Ishikawa (cell line): ENCODE measurements at regions not wholly inside any gene's neighbourhood (a gene's known extent, or its start where the extent isn't known, plus 50 kb on each side); places are given as distances from the start of the nearest gene placed in this dataset.

ENCODE experiments used
- EGR1 ChIP-seq: IDR thresholded peaks from 2 replicates; pipeline ENCODE4 v1.6.1; 2012
- EP300 ChIP-seq: IDR thresholded peaks from 2 replicates; pipeline ENCODE4 v1.6.1; 2012; ENCODE audit warnings: borderline replicate concordance
- MAX ChIP-seq: IDR thresholded peaks from 2 replicates; pipeline ENCODE4 v1.6.1; 2012

DNA sequence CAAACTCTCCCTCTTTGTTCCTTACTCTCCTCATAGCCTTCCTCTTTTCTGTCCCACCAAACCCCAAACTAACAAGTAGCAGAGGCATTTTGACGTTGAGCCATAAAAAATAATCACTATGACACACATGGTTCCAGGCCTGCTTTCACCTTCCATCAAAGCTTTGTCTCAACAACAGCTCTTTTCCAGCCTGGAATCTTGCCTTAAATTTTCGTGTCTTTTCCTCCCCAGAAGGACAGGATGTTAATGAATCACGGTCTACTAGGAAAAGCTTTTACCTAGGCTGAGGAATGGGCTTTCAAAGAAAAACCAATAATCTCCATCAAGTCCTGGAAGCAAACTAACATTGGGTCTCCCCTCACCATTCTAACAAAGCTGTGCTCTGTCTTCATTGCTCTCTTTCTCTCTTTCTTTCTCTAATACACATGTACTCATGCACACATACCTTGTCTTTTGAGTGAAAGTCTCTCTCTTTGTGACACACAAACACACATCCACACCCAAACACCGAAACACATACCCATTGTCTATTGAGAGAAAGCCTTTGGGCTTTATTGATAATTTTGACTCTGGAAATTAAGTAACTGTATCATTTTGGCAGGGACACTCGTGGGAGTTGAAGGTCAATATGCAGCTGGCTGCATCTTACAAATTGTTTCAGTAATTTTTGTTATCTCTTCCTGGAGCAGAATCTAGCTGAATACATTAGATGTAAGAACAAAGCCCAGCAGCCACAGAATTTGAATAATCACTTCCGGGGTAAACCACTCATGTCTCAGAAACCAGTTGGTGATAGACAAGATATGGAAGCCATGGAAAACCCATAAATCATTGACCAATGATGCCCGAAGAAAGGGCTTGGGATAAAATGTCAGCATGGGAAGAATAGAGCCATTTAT is 107.4 kb upstream of the SLC4A7 start:
- no peak for TF ChIP-seq EP300
- TF ChIP-seq EGR1: no peak
- TF ChIP-seq MAX: no peak
